Activated T-cell treated with anti-CD3 and anti-CD28 coated beads for 1 hour (primary cell): ENCODE measurements at regions not wholly inside any gene's neighbourhood (a gene's known extent, or its start where the extent isn't known, plus 50 kb on each side); places are given as distances from the start of the nearest gene placed in this dataset.
A peak's percentile ranks its signal among the peaks of the same experiment; 100 is the strongest.
"Not testable (repeated sequence)": the region's sequence is repeated elsewhere in the genome, so short reads cannot be mapped to it uniquely, and the experiment has no call there.

Experiments used
- DNase-seq: peaks from one replicate; pipeline ENCODE4 v3.0.0-alpha.2; 2020; ENCODE audit warnings: low read depth

GRCh38 chr3:66552846-66553245 is 52.0 kb upstream of the LRIG1 start:
- no peak for DNase-seq

DNA sequence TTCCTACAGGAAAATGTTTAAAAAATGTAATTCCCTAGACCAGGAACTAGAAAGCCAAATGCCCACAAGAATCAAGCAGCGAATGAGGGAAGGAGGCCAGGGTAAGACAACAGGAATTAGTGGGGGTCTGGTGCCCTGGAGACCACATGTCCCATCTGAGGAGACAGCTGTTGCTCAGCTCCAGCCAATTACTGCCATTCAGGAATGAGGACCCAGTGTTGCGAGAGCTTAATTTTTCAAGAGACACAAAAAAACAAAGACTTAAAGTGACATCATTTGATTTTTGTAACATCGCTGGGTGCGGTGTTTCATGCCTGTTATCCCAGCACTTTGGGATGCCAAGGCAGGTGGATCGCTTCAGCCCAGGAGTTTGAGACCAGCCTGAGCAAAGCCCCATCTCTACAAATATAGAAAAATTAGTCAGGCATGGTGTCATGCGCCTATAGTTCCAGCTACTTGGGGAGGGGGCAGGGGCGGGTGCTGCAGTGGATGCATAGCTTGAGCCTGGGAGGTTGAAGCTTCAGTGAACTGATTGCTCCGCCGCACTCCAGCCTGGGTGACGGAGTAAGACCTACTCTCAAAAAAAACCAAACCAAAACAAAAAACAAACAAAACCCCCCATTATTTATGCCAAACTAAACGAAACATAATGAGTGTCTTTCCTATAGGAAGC is 52.8 kb upstream of the LRIG1 start:
- no peak for DNase-seq

DNA sequence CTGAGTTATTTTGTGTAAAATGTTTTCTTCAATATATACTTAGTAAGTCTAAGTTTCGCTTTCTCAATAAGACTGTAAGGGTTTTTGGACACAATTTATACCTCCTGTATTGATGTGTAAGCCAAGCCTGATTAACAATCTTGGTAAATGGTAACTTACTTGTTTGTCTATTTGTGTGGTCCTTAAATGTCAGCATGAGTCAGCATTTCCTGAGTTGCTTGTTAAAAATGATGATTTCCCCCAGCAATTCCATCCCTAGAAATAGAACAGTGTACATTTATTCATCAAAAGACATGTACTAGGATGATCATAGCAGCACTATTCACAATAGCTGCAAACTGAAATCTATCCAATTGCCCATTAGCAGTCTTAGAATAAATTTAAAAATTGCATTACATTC is 53.4 kb upstream of the LRIG1 start:
- no peak for DNase-seq

DNA sequence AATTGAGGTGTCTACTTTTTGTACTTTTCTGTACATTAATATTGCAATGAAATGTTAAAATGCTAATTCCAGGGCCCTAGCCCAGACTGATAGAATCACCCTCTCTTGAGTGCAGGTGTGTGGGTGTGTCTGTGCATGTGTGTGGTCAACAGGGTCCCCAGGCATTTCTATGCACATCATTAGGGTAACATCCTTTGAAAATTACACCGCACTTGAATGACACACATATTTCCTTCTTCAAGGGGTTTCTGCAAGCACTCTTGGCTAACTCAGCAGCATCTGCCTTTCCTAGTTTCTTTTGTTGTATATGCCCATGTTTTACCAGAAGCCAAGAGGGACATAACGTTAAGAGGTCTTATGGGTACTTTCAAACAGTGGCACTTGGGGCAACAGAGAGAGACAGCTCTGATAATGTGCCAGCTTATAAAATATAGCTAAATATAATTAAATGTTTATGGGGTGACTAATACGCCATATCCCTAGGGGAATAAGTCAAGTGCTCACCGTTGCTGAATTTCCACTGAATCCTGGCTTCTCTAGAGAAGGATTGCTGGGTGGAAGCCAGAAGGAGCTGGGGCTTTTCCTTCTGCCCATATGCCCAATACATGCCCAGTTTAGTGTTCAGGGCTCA is 54.5 kb upstream of the LRIG1 start:
- DNase-seq = no peak

DNA sequence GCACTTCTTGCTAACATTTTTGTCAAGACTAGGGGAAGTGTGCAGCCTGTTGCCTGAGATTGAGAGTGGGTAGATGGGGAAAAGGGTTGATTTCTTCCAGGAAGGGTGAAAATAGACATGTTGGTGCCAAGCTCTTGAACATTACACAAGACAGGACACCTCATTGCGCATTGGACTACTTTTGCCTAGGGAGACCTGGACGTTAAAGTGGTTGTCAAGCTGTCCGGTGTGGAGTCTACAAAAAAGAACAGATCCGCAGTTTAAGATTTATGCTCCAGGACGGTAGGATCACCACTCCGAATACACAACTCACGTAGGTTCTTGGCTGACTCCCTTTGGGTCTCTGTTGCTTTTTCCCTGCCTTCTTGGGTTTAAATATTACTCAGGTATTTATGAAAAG is 56.3 kb upstream of the LRIG1 start:
- no peak for DNase-seq

- DNase-seq = not testable (repeated sequence)
Observed at GRCh38 chr3:66559924-66560323, 59.1 kb upstream of the LRIG1 start.

- no peak for DNase-seq
Observed at GRCh38 chr3:66561367-66561766, 60.5 kb upstream of the LRIG1 start.

DNA sequence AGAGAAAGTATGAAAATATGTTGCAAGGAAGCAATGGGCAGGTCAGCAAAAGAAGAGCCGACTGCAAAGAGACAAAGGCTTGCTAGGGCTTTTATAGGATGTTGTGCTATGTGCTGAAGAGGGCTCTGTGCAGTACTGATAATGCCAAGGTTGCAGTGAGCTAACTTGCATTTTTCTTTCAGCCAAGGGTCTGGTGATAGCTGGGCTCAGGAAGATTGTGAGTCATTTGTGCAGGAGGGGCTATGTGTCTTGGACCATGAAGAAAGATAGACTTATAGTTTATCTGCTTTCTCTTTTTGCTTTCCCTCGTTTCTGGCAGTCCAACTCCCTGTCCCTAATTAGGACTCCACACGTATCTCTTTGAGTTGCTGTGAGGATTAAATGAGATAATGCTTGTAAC is 64.5 kb upstream of the LRIG1 start:
- no peak for DNase-seq

GRCh38 chr3:66567077-66567476 is 66.3 kb upstream of the LRIG1 start:
- DNase-seq = no peak

DNA sequence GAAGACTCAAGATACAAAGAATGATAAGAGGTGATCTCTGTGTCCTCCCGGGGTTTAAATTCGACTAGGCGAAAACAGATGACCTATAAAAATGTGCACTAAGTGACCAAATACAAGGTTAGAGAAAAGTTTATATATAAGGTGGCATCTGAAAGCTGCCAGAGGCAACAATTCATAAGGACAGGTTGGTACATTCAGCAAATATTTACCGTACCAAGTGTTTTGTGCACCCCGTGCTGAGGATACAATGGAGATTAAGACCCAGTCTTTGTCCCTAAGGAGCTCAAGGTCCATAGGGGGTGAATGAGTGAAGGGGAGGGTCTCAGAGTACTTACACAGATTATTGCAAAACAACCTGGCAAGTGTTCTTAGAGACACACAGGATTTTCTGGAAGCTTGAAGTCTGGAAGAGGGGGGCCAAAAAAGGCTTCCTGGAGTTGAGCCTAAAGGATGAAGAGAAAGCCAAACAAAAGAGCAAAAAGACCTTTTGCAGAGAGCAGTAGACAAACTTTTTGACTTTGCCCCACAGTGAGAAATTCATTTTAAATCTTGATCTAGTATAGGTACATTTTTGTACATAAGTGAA is 71.4 kb upstream of the LRIG1 start:
- DNase-seq = no peak

- DNase-seq = no peak
Observed at GRCh38 chr3:66572938-66573710, 72.3 kb upstream of the LRIG1 start.

DNA sequence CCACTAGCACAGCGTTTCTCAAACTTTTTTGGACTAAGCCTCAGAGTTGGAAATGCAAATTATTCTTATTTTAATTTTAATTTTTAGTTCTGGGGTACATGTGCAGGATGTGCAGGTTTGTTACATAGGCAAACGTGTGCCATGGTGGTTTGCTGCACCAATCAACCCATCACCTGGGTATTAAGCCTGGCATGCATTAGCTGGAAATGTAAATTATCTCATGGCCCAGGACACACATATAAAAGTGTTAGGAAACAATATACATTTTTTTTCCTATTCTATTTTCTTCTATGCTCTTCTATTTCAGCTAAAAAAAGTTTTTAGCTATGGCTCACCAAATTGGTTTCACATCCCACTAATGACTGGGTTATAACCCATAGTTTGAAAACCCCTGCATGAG is 73.3 kb upstream of the LRIG1 start:
- no peak for DNase-seq

- no peak for DNase-seq
Observed at GRCh38 chr3:66577426-66578203, 76.8 kb upstream of the LRIG1 start.

- no peak for DNase-seq
Observed at GRCh38 chr3:66581256-66581655, 80.4 kb upstream of the LRIG1 start.

DNA sequence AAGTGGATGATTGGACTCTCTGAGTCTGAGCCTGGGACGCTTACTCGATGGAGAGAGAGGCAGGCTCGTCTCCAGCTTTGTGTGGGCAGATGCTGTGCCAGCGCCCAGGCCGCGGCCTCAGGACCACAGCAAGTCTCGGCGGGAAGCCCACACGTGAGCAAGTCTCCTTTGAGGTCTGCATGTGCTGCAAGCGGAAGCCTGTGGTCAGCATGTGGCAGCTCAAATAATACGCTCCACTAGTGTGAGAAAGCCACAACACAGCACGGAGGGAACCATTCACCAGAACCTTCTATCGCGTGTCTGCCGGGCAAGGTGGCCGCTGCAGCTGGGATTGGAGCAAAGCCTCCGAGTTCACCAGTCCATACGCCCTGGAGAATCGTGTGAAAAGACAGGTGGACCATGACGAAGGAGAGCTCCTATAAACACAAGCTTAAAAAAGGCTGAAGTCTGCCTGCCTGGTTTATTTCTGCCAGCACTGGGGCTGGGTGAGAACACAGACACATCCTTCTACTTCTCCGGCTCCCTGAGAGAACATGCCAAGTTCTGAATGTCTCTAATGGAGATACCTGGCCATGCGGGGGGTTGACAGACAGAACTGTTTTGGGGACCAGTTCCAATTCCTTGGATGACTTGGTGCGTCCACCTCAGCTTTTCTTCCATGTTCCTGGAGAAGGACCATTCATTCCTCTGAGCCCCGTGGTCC is 82.0 kb upstream of the LRIG1 start:
- DNase-seq = peak; percentile 16

DNA sequence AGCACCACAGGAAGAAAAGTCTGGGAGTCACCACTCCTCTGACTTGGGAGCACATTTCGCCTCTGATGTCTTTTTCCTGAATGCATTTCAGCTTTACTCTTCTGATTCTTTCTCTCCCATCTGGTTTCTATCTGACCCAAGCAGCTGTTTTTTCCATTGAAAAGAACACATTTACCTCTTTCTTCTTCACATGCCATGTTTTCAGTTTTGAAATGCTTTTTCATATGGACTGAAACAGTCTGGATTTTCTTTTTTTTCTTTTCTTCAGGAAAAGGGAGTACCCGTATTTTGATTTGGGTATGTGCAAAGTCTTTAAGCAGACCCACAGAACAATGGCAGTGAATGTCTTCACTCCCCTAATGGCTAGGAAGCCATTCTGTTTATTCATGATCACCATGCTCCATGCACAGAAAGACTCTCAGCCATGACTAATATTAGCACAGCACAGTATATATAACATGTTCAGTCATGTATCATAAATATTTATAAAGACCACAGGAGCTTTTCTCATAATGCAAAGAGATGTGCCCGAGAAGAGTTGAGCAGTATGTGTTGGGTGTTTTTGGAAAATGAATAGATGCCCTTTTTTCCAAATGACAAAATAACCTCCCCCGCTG is 82.7 kb upstream of the LRIG1 start:
- DNase-seq = no peak

- DNase-seq = no peak
Observed at GRCh38 chr3:66585520-66586095, 84.8 kb upstream of the LRIG1 start.

DNA sequence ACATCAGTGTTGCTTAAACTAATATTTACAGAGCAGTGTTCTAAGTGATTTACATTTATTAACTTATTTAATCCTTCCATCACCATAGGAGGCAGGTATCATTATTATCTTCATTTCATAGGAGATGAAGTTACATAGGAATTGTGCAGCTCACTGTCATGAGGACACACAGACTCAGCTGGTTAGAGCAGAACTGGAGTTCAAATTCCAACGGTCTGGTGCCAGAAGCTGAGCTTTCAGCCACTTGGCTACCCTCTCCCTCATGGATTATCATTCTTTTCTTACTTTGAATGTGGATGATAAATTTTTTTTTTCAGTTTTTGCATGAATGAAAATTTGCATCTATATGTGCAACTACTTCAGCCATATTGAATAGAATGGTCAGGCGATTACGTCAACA is 86.0 kb upstream of the LRIG1 start:
- DNase-seq = no peak

DNA sequence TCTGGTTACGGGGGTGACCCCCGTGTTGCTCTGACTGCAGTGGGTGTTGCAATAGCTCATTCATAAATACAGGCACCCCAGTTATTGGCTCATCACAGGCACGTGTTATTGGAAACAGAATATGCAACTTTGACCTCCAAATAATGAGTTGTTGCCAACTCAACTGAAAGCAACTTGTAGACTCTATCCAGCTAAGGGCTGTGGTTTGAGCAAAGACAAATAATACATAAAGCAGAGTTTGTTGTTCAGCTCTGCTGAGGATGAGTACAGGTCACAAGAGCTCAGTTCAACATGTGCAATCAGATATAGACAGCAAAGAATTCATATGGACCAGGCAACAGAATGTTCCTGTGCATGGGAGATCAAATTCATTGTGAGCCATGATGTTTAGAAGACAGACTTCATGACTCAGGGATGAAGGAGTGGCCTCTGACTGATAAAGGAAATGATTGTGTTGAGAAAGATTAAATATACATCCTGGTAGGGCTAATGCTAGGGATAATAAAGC is 87.6 kb upstream of the LRIG1 start:
- DNase-seq = no peak

- no peak for DNase-seq
Observed at GRCh38 chr3:66592016-66592761, 91.4 kb upstream of the LRIG1 start.
